CD4-positive, alpha-beta T cell treated with Interleukin-6 at 100 ng/mL for 8 hours (primary cell): ENCODE measurements at regions not wholly inside any gene's neighbourhood (a gene's known extent, or its start where the extent isn't known, plus 50 kb on each side); places are given as distances from the start of the nearest gene placed in this dataset.

ENCODE experiments used
- DNase-seq: peaks from one replicate; pipeline ENCODE4 v3.0.0-alpha.2; 2020; ENCODE audit warnings: mixed read lengths, low spot score

DNA sequence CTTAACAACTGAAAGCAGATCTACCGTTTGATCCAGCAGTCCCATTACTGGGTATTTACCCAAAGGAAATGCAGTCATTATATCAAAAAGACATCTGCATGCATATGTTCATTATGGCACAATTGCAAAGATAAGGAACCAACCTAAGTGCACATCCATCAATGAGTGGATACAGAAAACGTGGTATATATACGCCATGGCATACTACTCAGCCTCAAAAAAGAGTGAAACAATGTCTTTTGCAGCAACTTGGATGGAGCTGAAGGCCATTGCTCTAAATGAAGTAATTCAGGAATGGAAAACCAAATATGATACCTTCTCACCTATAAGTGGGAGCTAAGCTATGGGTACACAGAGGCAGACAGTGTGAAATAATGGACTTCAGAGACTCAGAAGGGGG is 169.3 kb downstream of the ZBTB18 start:
- DNase-seq: no peak

DNA sequence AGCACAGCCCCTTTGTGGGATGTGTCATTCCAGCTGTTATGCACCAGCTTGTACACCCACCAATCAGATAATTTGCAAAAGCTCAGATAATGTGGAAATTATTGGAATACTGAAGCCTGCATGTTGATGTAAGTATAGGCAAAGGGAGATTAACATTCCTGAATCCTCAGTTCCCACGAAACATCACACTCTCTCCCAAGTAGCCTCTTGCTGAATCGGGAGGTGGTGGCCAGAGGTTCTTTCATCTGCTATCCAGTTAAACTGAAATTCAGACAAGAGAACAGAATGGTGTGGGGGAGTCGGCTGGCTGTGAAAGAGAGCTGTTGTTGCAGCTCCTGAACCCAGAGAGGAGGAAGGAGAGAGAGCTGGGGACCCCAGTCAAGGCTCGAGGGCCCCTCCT is 170.9 kb downstream of the ZBTB18 start:
- no peak for DNase-seq

- no peak for DNase-seq
Observed at GRCh38 chr1:244224487-244225430, 173.7 kb downstream of the ZBTB18 start.

DNA sequence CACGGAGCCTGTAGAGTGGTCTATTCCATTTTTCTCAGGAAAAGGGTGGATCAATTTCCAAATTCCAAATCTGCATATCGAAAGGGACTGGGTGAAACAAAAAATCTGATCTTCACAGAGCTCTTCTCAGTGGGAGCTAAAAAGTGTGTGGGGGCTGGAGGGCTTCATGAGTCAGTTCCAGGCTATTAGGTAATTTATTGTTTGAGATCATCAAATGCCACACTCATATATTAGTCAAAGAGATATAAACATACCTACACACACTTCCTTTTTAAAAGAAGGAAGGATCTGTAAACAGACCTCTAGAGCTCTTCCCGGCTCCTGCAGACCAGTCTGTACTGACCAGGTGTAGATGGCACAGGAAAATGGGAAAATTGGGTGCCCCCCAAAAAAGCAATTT is 175.4 kb downstream of the ZBTB18 start:
- no peak for DNase-seq

DNA sequence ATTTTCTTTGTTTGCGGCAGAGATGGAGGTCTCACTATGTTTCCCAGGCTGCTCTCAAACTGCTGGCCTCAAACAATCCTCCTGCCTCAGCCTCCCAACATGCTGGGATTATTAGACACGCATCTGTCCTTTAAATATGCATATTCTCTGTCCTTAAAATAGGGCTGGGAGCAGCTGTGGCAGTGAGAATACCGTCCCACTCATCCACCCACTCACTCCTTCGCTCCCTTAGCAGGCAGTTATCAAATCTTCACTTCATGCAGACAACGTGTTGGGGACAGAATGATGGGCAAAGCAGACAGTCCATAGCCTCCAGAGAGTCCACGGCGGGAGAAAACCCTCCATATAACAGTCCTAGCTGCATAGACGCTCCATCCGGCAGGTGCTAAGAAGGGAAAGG is 179.4 kb downstream of the ZBTB18 start:
- DNase-seq: no peak

GRCh38 chr1:244231193-244231571 is 180.1 kb downstream of the ZBTB18 start:
- DNase-seq: no peak

DNA sequence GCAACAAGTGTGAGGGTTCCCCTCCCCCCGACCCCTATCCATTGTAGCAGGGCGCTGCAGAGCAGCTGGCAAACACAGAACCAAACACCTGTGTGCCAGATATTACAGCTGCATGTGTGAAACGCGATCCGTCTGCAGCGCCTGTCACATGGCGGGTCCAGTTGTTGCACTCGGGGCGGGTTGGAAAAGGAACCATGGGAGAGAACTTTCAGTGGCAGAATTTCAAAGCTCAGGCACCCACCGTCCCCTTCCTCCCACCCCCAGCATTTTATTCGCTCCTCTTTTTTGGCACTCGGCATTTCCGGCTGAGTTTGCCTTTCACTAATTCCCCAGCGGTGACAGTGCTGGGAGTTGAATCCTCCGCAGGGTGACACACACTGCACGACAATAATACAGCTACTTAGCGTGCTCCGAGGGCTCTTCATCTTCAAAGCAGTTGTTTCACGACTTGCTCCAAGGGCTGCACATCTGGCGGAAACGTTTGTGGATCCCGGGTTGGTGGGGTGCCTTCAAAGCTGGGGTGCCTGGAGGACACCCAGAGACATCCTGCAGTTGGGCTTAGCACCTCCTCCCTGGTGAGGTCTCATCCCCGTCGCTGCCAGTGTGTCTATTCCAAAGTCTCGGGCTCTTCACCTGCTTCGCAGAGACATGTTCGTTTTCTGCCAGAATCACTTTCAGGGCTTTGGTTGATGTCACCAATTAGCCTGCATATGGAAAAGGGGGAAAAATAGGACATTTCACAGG is 180.7 kb downstream of the ZBTB18 start:
- DNase-seq: no peak

DNA sequence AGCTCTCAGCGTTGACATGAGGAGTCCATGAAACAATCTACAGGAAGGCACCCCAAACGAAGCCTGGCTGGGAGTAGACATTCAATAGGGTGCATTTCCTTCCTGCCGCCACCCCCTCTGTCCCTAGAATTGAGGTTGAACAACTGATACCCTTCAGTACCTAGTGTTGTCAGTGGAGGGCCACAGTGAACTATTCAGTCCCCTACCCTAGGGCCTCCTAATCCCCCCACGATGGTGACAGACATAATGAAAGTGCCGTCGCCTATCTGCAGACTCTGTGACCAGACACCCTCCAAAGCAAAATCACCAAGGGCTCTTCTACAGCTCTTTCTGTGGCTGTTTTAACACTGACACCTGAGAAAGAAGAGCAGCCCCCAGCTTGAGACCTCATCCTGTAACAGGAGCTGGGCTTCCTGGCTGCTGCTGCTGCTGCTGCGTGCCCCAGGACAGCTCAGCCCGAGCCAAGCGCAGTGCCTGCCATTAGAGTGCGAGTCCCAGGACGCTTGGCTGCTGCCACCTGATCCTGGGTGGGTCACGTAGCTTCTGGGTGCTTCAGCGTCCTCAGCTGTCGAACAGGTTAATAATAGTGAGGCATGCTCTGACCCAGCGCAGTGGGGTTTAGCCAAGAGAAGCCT is 183.0 kb downstream of the ZBTB18 start:
- no peak for DNase-seq

DNA sequence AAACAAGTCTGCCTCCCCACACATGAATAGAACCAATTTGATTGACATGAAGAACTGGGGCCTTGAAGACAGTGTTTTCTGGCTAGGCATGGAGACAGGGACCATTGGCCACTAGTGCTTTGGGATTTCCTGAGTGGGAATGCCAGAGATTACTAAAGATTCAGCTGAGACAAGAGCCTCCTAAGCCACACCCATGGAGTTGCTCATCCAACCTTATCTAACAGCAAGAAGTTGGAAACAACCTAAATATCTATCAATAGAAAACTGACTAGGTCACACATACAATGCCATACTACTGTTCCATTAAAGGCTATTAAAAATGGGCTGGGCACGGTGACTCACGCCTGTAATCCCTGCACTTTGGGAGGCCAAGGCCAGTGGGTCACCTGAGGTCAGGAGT is 184.1 kb downstream of the ZBTB18 start:
- no peak for DNase-seq

- DNase-seq: no peak
Observed at GRCh38 chr1:244236101-244236500, 185.0 kb downstream of the ZBTB18 start.

- DNase-seq: no peak
Observed at GRCh38 chr1:244236721-244237120, 185.6 kb downstream of the ZBTB18 start.

DNA sequence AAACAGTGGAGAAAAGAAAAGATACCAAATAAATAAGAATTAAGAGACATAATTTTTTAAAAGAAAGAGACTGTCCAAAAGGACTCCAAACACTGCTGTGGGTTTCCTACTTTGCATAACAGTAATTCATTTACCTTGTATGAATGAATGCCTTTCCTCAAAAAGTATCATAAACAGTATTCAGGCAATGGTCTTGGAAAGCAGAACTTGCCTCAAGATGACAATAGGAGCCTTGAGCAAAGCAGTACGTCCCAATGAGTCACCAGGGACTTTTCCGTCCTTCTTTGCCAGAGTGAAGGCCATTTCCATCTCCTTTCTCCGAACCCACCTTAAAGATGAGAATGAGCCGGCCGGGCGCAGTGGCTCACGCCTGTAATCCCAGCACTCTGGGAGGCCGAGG is 186.4 kb downstream of the ZBTB18 start:
- DNase-seq: no peak

DNA sequence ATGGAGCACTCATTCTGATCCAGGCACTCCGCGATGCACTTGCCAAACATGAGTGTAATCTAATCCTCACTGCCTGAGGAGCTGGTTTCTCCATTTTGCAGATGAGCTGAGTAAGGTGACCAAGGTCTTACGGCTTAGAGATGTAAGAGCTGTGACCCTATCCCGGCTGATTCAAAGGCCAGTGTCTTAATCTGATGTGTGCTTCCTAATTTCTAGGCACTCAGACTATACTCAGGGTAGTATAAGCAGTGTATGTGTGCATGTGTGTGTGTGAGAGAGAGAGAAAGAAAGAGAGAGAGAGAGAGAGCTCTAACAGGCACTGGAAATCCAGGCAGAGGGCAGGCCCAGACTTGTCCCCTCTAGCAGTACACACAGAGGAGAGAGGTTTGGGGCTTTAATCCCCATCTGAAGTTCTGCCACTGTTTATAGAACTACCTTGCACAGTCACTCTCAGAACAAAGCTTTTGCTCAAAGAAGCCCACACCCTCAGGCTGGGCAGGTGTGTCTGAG is 188.2 kb downstream of the ZBTB18 start:
- no peak for DNase-seq

DNA sequence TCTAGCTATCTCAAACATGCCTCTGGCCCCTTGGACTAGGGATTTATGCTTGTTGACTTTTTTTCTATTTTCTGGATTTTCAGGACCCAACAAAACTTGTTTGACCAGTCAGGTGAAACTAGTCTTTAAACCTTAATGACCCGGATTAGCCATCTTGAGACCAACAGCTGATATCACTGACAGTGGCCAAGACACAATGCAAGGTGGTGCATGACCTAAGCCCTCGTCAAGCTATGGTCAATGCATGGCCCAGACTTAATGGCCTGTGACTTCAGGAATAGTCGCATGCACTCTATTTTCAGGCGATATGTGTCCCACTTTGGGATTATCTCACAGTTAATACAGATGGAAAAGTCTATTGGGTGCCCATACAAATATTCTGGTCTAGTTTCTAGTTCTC is 190.4 kb downstream of the ZBTB18 start:
- no peak for DNase-seq

DNA sequence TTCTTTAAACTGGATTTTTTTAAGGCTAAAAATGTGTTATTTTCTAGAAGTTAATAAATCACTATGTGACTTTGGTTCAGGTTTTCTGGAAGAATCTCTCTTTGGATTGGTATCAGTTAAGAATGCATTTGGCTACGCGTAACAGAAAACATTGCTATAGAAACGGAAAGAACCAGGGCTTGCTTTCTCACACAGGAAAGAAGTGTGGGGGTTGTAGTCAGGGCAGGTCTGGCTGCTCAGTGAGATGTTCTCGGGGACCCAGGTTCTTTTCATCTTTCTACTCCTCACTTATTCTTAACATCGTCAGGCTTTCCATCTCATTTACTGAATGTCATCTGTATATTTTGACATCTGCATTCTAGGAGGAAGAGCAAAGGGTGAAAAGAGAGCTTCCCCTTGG is 191.4 kb downstream of the ZBTB18 start:
- DNase-seq: no peak

DNA sequence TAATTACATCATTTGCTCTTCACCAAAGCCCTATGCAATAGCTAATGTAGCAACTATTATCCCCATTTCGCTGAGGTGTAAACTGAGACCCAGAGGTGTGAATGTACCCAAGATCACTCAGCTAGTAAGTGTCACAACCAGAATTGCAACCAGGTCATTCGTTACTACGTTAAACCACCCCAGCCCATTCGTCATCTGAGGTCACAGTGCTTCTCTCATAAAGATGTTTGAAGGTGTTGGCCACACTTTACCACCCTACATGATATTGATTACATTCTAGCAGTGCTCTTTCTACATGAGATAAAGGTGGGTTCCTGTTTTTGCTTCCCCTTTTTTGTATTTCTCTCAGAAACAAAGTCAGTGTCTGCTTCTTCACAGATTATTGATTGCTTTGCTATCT is 195.3 kb downstream of the ZBTB18 start:
- no peak for DNase-seq

DNA sequence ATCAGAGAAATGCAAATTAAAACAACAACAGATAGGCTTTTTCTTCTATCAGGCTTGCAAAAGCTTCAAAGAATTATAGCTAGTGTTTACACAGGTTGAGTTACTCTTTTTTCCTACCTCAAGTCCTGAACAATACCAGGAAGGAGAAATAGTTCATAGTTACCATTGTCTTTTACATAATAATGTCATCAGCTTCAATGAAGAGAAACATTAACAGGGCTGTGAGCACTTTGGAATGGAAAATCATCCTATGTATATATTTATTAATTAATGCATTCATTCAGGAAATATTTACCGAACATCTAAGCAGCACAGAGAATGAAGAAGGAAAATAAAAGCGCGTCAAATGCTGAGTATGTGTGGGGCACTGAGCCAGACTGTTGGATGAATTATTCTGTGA is 197.3 kb downstream of the ZBTB18 start:
- DNase-seq: no peak

- DNase-seq: no peak
Observed at GRCh38 chr1:244252211-244252610, 199.5 kb downstream of the ADSS2 start.

DNA sequence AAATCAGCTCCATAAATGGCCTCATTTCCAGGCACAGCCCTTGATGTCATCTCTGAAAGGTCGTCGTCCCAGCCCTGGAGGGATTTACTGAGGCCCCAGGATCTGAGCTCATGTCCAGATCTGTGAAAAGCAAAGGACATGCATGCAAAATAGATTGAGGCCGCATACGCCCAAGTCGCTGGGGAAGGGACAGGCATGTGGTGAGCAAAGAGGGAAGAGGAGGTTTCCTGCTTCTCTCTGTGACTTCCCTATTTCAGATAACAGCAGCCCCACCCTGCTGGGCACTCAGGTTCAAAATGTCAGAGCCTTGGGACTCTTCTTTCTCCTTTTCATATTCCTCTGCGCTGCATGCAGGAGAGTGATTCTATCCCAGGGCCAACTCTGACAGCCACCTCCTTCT is 197.2 kb downstream of the ADSS2 start:
- peak; percentile 5 for DNase-seq

DNA sequence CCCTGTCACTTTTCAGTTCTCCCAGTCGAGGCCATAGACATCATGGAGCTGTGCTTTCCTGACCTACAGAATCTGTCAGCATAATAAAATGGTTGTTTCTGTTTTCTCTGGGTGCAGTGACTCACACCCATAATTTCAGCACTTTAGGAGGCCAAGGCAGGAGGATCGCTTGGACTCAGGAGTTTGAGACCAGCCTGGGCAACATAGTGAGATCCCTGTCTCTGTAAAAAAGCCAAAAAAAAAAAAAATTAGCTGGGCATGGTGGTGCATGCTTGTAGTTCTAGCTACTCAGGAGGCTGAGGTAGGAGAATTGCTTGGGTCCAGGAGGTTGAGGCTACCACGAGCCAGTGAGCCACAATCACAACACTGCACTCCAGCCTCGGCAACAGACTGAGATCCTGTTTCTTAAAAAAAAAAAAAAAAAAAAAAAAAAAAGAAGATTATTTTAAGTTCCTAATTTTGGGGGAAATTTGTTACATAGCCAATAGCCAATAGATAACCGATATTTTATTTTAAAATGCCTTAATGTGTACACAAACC is 196.2 kb downstream of the ADSS2 start:
- no peak for DNase-seq

GRCh38 chr1:244256086-244256676 is 195.5 kb downstream of the ADSS2 start:
- no peak for DNase-seq

DNA sequence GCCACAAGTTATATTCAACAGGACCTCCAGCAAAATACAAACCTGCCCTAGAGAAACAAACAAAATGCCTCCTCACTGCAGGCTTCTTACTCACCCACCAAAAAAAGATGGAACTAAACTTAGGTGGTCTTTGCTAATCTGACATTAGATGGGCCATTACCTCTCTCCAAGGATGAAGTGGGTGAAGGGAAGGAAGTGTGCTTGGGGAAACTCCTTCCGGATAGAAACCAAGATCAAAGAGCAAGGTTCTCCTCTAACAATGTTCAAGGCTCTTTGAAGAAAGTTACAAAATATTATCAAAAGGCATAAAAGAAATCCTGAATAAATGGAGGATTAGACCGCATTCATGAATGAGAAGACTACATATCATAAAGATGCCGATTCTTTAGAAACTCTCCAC is 187.5 kb downstream of the ADSS2 start:
- no peak for DNase-seq
